NB4 (cell line): ENCODE measurements at regions not wholly inside any gene's neighbourhood (a gene's known extent, or its start where the extent isn't known, plus 50 kb on each side); places are given as distances from the start of the nearest gene placed in this dataset.

Source experiments
- DNase-seq: peaks from one replicate; pipeline ENCODE4 v3.0.0; 2010; ENCODE audit warnings: low read depth
- H3K4me3 ChIP-seq: one replicate; pipeline ENCODE4 v1.5.1; 2011; ENCODE audit warnings: mild to moderate bottlenecking, low read depth, low read length, moderate library complexity
- MAX ChIP-seq: IDR thresholded peaks from 2 replicates; pipeline ENCODE4 v1.6.1; 2011; ENCODE audit warnings: low read depth, low read length
- MYC ChIP-seq: IDR thresholded peaks from 2 replicates; pipeline ENCODE4 v1.6.1; 2011; ENCODE audit warnings: low read depth, low read length
- POLR2A ChIP-seq: IDR thresholded peaks from 2 replicates; pipeline ENCODE4 v1.6.1; 2011; ENCODE audit warnings: mild to moderate bottlenecking; ENCODE audit not compliant: insufficient read length; ENCODE audit errors: extremely low read depth
- TF ChIP-seq, protein P1 (sequence below): IDR thresholded peaks from one replicate; pipeline ENCODE4 v1.5.1; 2012; ENCODE audit warnings: low read depth, low read length

- no peak for DNase-seq
- H3K4me3 ChIP-seq = no peak overlapping the region
- no peak for TF ChIP-seq MAX
- no peak for TF ChIP-seq POLR2A
- TF ChIP-seq, protein P1, sequence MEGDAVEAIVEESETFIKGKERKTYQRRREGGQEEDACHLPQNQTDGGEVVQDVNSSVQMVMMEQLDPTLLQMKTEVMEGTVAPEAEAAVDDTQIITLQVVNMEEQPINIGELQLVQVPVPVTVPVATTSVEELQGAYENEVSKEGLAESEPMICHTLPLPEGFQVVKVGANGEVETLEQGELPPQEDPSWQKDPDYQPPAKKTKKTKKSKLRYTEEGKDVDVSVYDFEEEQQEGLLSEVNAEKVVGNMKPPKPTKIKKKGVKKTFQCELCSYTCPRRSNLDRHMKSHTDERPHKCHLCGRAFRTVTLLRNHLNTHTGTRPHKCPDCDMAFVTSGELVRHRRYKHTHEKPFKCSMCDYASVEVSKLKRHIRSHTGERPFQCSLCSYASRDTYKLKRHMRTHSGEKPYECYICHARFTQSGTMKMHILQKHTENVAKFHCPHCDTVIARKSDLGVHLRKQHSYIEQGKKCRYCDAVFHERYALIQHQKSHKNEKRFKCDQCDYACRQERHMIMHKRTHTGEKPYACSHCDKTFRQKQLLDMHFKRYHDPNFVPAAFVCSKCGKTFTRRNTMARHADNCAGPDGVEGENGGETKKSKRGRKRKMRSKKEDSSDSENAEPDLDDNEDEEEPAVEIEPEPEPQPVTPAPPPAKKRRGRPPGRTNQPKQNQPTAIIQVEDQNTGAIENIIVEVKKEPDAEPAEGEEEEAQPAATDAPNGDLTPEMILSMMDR = no peak
- no peak for TF ChIP-seq MYC
Measured at GRCh38 chr12:88878295-88878694, 298.0 kb upstream of the KITLG start.

- TF ChIP-seq, protein P1 = no peak
- TF ChIP-seq MYC (no peak), MAX (no peak), POLR2A (no peak)
- no peak overlapping the region for H3K4me3 ChIP-seq
- DNase-seq = no peak
Measured at GRCh38 chr12:88876857-88877256, 296.6 kb upstream of the KITLG start.

GRCh38 chr12:88870000-88870737 is 289.9 kb upstream of the KITLG start:
- DNase-seq = no peak
- no peak overlapping the region for H3K4me3 ChIP-seq
- no peak for TF ChIP-seq POLR2A
- TF ChIP-seq MAX = no peak
- TF ChIP-seq MYC = no peak
- TF ChIP-seq, protein P1 = no peak

GRCh38 chr12:88868050-88868449 is 287.8 kb upstream of the KITLG start:
- no peak for DNase-seq
- TF ChIP-seq POLR2A (no peak), MYC (no peak), MAX (no peak)
- TF ChIP-seq, protein P1 = no peak
- H3K4me3 ChIP-seq = no peak overlapping the region

- TF ChIP-seq POLR2A (no peak), MAX (no peak), MYC (no peak)
- TF ChIP-seq, protein P1 = no peak
- DNase-seq = no peak
- no peak overlapping the region for H3K4me3 ChIP-seq
Measured at GRCh38 chr12:88867510-88867909, 287.2 kb upstream of the KITLG start.
